Activated T-cell treated with anti-CD3 and anti-CD28 coated beads, Interleukin-2, amount 50 U/mL, for 4 hours (primary cell): ENCODE measurements at regions not wholly inside any gene's neighbourhood (a gene's known extent, or its start where the extent isn't known, plus 50 kb on each side); places are given as distances from the start of the nearest gene placed in this dataset.

Experiments
- ATAC-seq, 2 donors: fragments of 200-7000 bp; cut with Tn5 transposase; one replicate each; pipeline ENCODE4 v1.10.0; 2021
- DNase-seq: peaks from one replicate; pipeline ENCODE4 v3.0.0-alpha.2; 2020
- H3K27me3 Mint-ChIP-seq: one replicate; pipeline ENCODE4 v1.8.0; 2021; ENCODE audit warnings: low read depth, mixed read lengths
- H3K36me3 Mint-ChIP-seq: one replicate; pipeline ENCODE4 v1.8.0; 2022; ENCODE audit warnings: mixed read lengths; ENCODE audit not compliant: insufficient read depth
- H3K4me1 Mint-ChIP-seq: one replicate; pipeline ENCODE4 v1.8.0; 2021; ENCODE audit warnings: low read depth, mixed read lengths
- H3K4me3 Mint-ChIP-seq: one replicate; pipeline ENCODE4 v1.8.0; 2021; ENCODE audit warnings: mild to moderate bottlenecking, moderate library complexity, mixed read lengths
- H3K9me3 Mint-ChIP-seq: one replicate; pipeline ENCODE4 v1.8.0; 2021; ENCODE audit warnings: mixed read lengths

GRCh38 chr5:72042097-72042496 lies 65.2 kb upstream of the MAP1B start:
- Mint-ChIP-seq H3K4me3 (no peak overlapping the region), H3K36me3 (no peaks in the 10 kb centered on the region), H3K27me3 (peaks cover 16% of the 10 kb centered on the region), H3K4me1 (no peaks in the 10 kb centered on the region), H3K9me3 (peaks cover 2% of the 10 kb centered on the region)
- ATAC-seq (no peak), DNase-seq (no peak)

DNA sequence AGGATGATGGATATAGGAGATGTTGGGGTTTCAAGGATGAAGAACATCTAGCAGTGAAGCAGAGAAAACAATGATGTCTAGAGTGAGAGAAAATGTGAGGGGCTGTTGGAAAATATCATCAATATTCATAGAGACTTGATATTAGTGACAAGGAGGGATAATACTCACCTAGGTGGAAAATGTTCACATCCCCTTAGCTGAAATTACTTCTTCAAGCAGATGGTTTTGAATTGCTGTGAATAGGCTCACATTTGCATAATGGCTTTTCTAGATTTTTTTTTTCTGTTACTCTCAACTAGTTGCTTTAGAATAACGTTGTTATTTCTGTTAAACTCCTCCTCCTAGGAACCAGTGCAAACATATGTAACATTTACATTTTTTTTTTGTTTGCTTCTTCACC lies 61.6 kb upstream of the MAP1B start:
- Mint-ChIP-seq H3K4me3 (no peak overlapping the region), H3K36me3 (no peaks in the 10 kb centered on the region), H3K9me3 (peaks cover 11% of the 10 kb centered on the region), H3K4me1 (no peaks in the 10 kb centered on the region), H3K27me3 (peaks cover 11% of the 10 kb centered on the region)
- DNase-seq = no peak
- no peak for ATAC-seq

GRCh38 chr5:72046106-72046505 lies 61.2 kb upstream of the MAP1B start:
- Mint-ChIP-seq H3K4me3 (no peak overlapping the region), H3K27me3 (peaks cover 11% of the 10 kb centered on the region), H3K4me1 (no peaks in the 10 kb centered on the region), H3K36me3 (no peaks in the 10 kb centered on the region), H3K9me3 (peaks cover 11% of the 10 kb centered on the region)
- ATAC-seq (no peak), DNase-seq (no peak)

DNA sequence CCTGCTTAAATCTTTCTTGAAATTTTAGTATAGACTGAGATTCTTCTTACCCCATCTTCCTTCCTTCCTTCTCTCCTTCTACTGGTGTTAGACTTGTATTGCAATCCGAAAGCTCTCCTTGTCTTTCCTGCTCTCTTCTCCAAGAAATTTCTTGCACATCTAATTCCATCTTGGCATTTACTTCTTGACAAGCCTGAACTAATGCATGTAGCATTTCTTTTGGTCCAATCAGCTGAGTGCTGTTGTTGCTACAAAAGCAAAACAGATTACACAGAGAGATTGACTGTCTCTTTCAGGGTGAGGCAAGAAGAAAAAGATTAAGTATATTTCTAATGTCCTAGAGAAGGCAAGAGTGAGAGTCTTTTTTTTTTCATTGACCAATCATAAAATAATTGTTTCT lies 51.6 kb upstream of the MAP1B start:
- DNase-seq = no peak
- no peak overlapping the region for H3K4me3 Mint-ChIP-seq
- no peaks in the 10 kb centered on the region for H3K9me3 Mint-ChIP-seq
- ATAC-seq = no peak
- H3K4me1 Mint-ChIP-seq = no peaks in the 10 kb centered on the region
- no peaks in the 10 kb centered on the region for H3K36me3 Mint-ChIP-seq
- peaks cover 16% of the 10 kb centered on the region for H3K27me3 Mint-ChIP-seq
